ENCODE measurements at regions not wholly inside any gene's neighbourhood (a gene's known extent, or its start where the extent isn't known, plus 50 kb on each side); places are given as distances from the start of the nearest gene placed in this dataset.

GRCh38 chr2:239518286-239519088 lies 117.7 kb upstream of the HDAC4 start:
- no peak for TF ChIP-seq RARB (CRISPR knock-in tag; IDR thresholded peaks at IDR 0.05)
- TF ChIP-seq, protein P1, sequence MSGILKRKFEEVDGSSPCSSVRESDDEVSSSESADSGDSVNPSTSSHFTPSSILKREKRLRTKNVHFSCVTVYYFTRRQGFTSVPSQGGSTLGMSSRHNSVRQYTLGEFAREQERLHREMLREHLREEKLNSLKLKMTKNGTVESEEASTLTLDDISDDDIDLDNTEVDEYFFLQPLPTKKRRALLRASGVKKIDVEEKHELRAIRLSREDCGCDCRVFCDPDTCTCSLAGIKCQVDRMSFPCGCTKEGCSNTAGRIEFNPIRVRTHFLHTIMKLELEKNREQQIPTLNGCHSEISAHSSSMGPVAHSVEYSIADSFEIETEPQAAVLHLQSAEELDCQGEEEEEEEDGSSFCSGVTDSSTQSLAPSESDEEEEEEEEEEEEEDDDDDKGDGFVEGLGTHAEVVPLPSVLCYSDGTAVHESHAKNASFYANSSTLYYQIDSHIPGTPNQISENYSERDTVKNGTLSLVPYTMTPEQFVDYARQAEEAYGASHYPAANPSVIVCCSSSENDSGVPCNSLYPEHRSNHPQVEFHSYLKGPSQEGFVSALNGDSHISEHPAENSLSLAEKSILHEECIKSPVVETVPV (CRISPR knock-in tag; IDR thresholded peaks at IDR 0.05) = no peak
- TF ChIP-seq, protein P2, sequence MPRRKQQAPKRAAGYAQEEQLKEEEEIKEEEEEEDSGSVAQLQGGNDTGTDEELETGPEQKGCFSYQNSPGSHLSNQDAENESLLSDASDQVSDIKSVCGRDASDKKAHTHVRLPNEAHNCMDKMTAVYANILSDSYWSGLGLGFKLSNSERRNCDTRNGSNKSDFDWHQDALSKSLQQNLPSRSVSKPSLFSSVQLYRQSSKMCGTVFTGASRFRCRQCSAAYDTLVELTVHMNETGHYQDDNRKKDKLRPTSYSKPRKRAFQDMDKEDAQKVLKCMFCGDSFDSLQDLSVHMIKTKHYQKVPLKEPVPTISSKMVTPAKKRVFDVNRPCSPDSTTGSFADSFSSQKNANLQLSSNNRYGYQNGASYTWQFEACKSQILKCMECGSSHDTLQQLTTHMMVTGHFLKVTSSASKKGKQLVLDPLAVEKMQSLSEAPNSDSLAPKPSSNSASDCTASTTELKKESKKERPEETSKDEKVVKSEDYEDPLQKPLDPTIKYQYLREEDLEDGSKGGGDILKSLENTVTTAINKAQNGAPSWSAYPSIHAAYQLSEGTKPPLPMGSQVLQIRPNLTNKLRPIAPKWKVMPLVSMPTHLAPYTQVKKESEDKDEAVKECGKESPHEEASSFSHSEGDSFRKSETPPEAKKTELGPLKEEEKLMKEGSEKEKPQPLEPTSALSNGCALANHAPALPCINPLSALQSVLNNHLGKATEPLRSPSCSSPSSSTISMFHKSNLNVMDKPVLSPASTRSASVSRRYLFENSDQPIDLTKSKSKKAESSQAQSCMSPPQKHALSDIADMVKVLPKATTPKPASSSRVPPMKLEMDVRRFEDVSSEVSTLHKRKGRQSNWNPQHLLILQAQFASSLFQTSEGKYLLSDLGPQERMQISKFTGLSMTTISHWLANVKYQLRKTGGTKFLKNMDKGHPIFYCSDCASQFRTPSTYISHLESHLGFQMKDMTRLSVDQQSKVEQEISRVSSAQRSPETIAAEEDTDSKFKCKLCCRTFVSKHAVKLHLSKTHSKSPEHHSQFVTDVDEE (CRISPR knock-in tag; IDR thresholded peaks at IDR 0.05) = no peak
- no peak for TF ChIP-seq ZC3H10 (CRISPR knock-in tag; IDR thresholded peaks at IDR 0.05)
- TF ChIP-seq PPARA (CRISPR knock-in tag; IDR thresholded peaks at IDR 0.05; ENCODE audit: borderline replicate concordance) = no peak
- no peak for TF ChIP-seq ZNF565 (CRISPR knock-in tag; conservative IDR thresholded peaks at IDR 0.05; ENCODE audit: low read depth)
- no peak for TF ChIP-seq GLIS3 (CRISPR knock-in tag; IDR thresholded peaks at IDR 0.05)
- no peak for TF ChIP-seq ZFP30 (CRISPR knock-in tag; IDR thresholded peaks at IDR 0.05)
- TF ChIP-seq, protein P3, sequence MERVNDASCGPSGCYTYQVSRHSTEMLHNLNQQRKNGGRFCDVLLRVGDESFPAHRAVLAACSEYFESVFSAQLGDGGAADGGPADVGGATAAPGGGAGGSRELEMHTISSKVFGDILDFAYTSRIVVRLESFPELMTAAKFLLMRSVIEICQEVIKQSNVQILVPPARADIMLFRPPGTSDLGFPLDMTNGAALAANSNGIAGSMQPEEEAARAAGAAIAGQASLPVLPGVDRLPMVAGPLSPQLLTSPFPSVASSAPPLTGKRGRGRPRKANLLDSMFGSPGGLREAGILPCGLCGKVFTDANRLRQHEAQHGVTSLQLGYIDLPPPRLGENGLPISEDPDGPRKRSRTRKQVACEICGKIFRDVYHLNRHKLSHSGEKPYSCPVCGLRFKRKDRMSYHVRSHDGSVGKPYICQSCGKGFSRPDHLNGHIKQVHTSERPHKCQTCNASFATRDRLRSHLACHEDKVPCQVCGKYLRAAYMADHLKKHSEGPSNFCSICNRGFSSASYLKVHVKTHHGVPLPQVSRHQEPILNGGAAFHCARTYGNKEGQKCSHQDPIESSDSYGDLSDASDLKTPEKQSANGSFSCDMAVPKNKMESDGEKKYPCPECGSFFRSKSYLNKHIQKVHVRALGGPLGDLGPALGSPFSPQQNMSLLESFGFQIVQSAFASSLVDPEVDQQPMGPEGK (CRISPR knock-in tag; IDR thresholded peaks at IDR 0.05; ENCODE audit: borderline replicate concordance) = no peak
- TF ChIP-seq ISL1 (CRISPR knock-in tag; IDR thresholded peaks at IDR 0.05) = no peak
- TF ChIP-seq OSR1 (CRISPR knock-in tag; IDR thresholded peaks at IDR 0.05) = no peak
- no peak for TF ChIP-seq BACH2 (CRISPR knock-in tag; IDR thresholded peaks at IDR 0.05; ENCODE audit: borderline replicate concordance)
- TF ChIP-seq, protein P4, sequence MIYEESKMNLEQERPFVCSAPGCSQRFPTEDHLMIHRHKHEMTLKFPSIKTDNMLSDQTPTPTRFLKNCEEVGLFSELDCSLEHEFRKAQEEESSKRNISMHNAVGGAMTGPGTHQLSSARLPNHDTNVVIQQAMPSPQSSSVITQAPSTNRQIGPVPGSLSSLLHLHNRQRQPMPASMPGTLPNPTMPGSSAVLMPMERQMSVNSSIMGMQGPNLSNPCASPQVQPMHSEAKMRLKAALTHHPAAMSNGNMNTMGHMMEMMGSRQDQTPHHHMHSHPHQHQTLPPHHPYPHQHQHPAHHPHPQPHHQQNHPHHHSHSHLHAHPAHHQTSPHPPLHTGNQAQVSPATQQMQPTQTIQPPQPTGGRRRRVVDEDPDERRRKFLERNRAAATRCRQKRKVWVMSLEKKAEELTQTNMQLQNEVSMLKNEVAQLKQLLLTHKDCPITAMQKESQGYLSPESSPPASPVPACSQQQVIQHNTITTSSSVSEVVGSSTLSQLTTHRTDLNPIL (CRISPR knock-in tag; IDR thresholded peaks at IDR 0.05; ENCODE audit: low read depth) = no peak
- TF ChIP-seq ZFP3 (CRISPR knock-in tag; IDR thresholded peaks at IDR 0.05) = no peak
